ENCODE measurements at regions not wholly inside any gene's neighbourhood (a gene's known extent, or its start where the extent isn't known, plus 50 kb on each side); places are given as distances from the start of the nearest gene placed in this dataset.

DNA sequence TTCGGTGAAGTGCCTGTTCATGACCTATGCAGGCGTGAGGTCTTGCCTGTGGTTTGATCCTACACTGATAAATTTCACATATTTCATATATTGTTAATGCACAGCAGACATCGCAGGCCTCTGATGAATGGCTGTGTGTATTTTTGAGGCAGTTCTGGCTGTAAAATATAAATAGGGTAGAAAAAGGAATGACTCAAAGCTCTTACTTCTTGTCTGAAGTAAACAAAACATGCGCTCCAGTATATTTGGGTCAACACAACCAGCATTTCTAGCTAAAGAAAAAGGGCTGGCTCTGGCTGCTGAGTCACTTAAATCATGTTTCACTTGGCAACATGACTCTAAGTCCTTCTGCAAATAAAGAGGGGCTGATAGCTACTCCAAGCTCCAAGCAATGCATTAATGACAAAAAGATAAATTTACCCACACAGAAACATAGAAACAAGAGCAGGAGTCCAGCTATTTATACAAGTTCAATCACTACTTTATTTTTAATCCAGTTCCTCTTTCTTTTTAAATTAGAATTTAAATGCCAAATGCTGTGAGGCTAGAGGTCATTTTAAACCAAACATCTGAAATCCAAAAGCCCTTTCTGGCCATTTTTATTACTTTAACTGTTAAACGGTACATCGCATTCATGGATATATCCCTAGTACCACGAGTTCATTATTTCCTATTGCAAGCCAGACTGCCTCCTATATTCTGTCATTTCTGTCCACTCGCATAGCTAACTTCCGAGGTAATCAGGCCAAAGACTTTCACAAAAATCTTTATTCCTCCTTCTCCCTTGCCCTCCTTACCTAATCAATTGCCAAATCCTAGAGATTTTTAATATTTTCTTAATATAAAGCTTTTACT, 54.3 kb upstream of the TMCC3 start:
- ChIA-PET POLR2A (no interaction called here), CTCF (ENCODE audit: low intra/inter-chr PET ratio, low total read pairs) (no interaction called here)
- TF ChIP-seq FOSL2 (CRISPR knock-in tag; IDR thresholded peaks at IDR 0.05) (peak; percentile 17; the same call in 1 of the 2 replicates), SNAPC2 (CRISPR knock-in tag; IDR thresholded peaks at IDR 0.05) (no peak), STAT5B (CRISPR knock-in tag; IDR thresholded peaks at IDR 0.05) (no peak)
- no peaks in the 10 kb centered on the region for H3K4me1 ChIP-seq (ENCODE audit: insufficient read depth, low read length)
- no peaks in the 10 kb centered on the region for H3K36me3 ChIP-seq (replicated peaks in 1 of 2; ENCODE audit: control insufficient read depth in 1 of 2, insufficient read depth in 2 of 2, low read length in 2 of 2)
- intact Hi-C loops (cut with micrococcal nuclease; ENCODE audit: unreplicated experiment), result no loop called here
- no peak overlapping the region for H2AFZ ChIP-seq (ENCODE audit: low read length)
- no peak overlapping the region for H3K4me3 ChIP-seq (replicated peaks in 1 of 3; ENCODE audit: insufficient read depth in 1 of 3, low read depth in 2 of 3, low read length in 3 of 3)
- peak; percentile 29 for DNase-seq (ENCODE audit: low spot score)
- H4K20me1 ChIP-seq (ENCODE audit: insufficient read depth, low read length), result no peaks in the 10 kb centered on the region
- 48% methylated on average over 9 of the region's 9 CpGs for WGBS (ENCODE audit: low lambda C conversion rate)
- H3K4me2 ChIP-seq (ENCODE audit: low read depth, low read length), result no peak overlapping the region
- no peak overlapping the region for H3K27ac ChIP-seq (ENCODE audit: extremely low read length, insufficient read depth, low read length)
- ATAC-seq, result no peak
- H3K9me3 ChIP-seq (ENCODE audit: low read length), result no peaks in the 10 kb centered on the region
- H3K9ac ChIP-seq (ENCODE audit: insufficient read depth, low read depth, low read length), result no peak overlapping the region
- FAIRE-seq, result no peak
- in situ Hi-C loops (cut with HindIII; ENCODE audit: extremely low pct_ligation_motif_present, low pct_unique_long_range_greater_than_20kb), result no loop called here
- no peaks in the 10 kb centered on the region for H3K79me2 ChIP-seq (ENCODE audit: insufficient read depth, low read length)
- 0 out of 5 replicates have a peak, but pooled peaks cover 0 to 3% of the 10 kb centered on the region in 2 experiments for H3K27me3 ChIP-seq (ENCODE audit: control insufficient read depth in 1 of 2, insufficient read depth in 2 of 2, low read length in 2 of 2)
- BruUV-seq (replicated peaks), result no TSS peak

DNA sequence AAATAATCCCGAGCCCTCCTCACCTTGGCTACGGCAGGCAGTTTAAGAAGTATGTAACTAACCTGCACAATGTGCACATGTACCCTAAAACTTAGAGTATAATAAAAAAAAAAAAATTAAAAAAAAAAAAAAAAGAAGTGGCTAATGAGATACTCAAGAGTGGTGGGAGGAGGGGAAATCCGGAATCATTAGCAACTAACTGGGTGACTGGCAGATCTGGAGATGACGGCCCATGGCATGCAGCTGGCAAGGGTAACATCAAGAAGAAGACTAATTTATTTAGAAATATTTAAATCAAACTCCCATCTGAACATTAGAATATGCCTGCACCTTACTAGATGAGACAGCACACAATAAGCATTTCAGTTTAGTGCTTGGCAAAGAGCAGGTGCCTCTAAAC, 52.3 kb upstream of the TMCC3 start:
- in situ Hi-C loops (cut with HindIII; ENCODE audit: extremely low pct_ligation_motif_present, low pct_unique_long_range_greater_than_20kb), result no loop called here
- no peak for DNase-seq (ENCODE audit: low spot score)
- Histone ChIP-seq H3K4me1 (ENCODE audit: insufficient read depth, low read length) (no peaks in the 10 kb centered on the region), H3K4me3 (replicated peaks in 1 of 3; ENCODE audit: insufficient read depth in 1 of 3, low read depth in 2 of 3, low read length in 3 of 3) (no peak overlapping the region), H3K79me2 (ENCODE audit: insufficient read depth, low read length) (no peaks in the 10 kb centered on the region), H2AFZ (ENCODE audit: low read length) (no peak overlapping the region), H3K9me3 (ENCODE audit: low read length) (no peaks in the 10 kb centered on the region), H3K9ac (ENCODE audit: insufficient read depth, low read depth, low read length) (no peak overlapping the region), H3K27me3 (ENCODE audit: control insufficient read depth in 1 of 2, insufficient read depth in 2 of 2, low read length in 2 of 2) (0 out of 5 replicates have a peak, but pooled peaks cover 0 to 3% of the 10 kb centered on the region in 2 experiments), H3K36me3 (replicated peaks in 1 of 2; ENCODE audit: control insufficient read depth in 1 of 2, insufficient read depth in 2 of 2, low read length in 2 of 2) (no peaks in the 10 kb centered on the region), H4K20me1 (ENCODE audit: insufficient read depth, low read length) (no peaks in the 10 kb centered on the region), H3K27ac (ENCODE audit: extremely low read length, insufficient read depth, low read length) (no peak overlapping the region), H3K4me2 (ENCODE audit: low read depth, low read length) (no peak overlapping the region)
- TF ChIP-seq ZNF484 (CRISPR knock-in tag; IDR thresholded peaks at IDR 0.05; ENCODE audit: borderline replicate concordance, low read depth) (no peak), NFE2L1 (CRISPR knock-in tag; IDR thresholded peaks at IDR 0.05; ENCODE audit: borderline replicate concordance) (no peak), ZNF274 (CRISPR knock-in tag; IDR thresholded peaks at IDR 0.05) (no peak), ZMYM4 (CRISPR knock-in tag; IDR thresholded peaks at IDR 0.05) (no peak), ZNF660 (CRISPR knock-in tag; IDR thresholded peaks at IDR 0.05; ENCODE audit: borderline replicate concordance, low read depth) (no peak), ZKSCAN1 (IDR thresholded peaks at IDR 0.05; ENCODE audit: low read length) (no peak)
- TF ChIP-seq, protein P1, sequence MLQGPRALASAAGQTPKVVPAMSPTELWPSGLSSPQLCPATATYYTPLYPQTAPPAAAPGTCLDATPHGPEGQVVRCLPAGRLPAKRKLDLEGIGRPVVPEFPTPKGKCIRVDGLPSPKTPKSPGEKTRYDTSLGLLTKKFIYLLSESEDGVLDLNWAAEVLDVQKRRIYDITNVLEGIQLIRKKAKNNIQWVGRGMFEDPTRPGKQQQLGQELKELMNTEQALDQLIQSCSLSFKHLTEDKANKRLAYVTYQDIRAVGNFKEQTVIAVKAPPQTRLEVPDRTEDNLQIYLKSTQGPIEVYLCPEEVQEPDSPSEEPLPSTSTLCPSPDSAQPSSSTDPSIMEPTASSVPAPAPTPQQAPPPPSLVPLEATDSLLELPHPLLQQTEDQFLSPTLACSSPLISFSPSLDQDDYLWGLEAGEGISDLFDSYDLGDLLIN (CRISPR knock-in tag; IDR thresholded peaks at IDR 0.05; ENCODE audit: borderline replicate concordance), result no peak
- BruUV-seq (replicated peaks), result no TSS peak
- FAIRE-seq, result no peak
- intact Hi-C loops (cut with micrococcal nuclease; ENCODE audit: unreplicated experiment), result no loop called here
- CTCF ChIA-PET (ENCODE audit: low intra/inter-chr PET ratio, low total read pairs), result no interaction called here
- POLR2A ChIA-PET, result no interaction called here
- no peak for ATAC-seq
- WGBS (ENCODE audit: low lambda C conversion rate), result 24% methylated on average over 4 of the region's 4 CpGs
